ENCODE measurements at regions not wholly inside any gene's neighbourhood (a gene's known extent, or its start where the extent isn't known, plus 50 kb on each side); places are given as distances from the start of the nearest gene placed in this dataset.

- no peak for TF ChIP-seq CTCF (IDR thresholded peaks at IDR 0.05; ENCODE audit: poor library complexity)
- no peak for TF ChIP-seq EZH2 (IDR thresholded peaks at IDR 0.05; ENCODE audit: borderline replicate concordance)
- no peak for TF ChIP-seq EZH2phosphoT487 (IDR thresholded peaks at IDR 0.05; ENCODE audit: low read depth, severe bottlenecking, unreplicated experiment)
Measured at GRCh38 chr10:9081961-9082360, 1027.5 kb downstream of the GATA3 start.
